OCI-LY7 (cell line): ENCODE measurements at regions not wholly inside any gene's neighbourhood (a gene's known extent, or its start where the extent isn't known, plus 50 kb on each side); places are given as distances from the start of the nearest gene placed in this dataset.

ENCODE experiments used
- EZH2phosphoT487 ChIP-seq: fragments of 200-600 bp; sonication (generic); IDR thresholded peaks from 2 replicates; pipeline ENCODE4 v1.6.1; 2018; ENCODE audit warnings: low read depth, borderline replicate concordance, mild to moderate bottlenecking, mixed run types, antibody characterized with exemption, low read length, moderate library complexity, mixed read lengths
- TF ChIP-seq, protein P1 (sequence below): fragments of 200-600 bp; sonication (generic); conservative IDR thresholded peaks from 2 replicates; pipeline ENCODE4 v1.5.1; 2014; ENCODE audit warnings: mild to moderate bottlenecking, antibody characterized with exemption, low read length, moderate library complexity, mixed read lengths

DNA sequence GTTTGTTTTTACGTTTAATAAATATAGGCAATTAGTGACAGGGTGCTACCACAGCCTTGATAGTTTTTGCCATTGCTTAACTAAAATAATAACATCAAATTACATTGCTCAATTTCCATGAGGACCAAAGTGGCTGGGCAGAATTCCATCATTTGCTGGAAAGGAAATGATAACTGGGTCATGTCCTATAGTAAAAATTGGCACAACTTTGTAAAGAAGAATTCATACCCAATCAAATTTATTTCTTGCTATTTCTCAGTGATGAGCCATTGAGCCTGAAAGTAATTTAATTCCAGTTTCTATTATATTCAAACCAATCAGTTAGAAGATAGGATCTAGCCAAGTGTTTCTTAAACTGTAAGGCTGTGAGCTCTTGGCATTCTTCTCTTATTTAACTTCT is 102.2 kb upstream of the CTTNBP2 start:
- TF ChIP-seq, protein P1, sequence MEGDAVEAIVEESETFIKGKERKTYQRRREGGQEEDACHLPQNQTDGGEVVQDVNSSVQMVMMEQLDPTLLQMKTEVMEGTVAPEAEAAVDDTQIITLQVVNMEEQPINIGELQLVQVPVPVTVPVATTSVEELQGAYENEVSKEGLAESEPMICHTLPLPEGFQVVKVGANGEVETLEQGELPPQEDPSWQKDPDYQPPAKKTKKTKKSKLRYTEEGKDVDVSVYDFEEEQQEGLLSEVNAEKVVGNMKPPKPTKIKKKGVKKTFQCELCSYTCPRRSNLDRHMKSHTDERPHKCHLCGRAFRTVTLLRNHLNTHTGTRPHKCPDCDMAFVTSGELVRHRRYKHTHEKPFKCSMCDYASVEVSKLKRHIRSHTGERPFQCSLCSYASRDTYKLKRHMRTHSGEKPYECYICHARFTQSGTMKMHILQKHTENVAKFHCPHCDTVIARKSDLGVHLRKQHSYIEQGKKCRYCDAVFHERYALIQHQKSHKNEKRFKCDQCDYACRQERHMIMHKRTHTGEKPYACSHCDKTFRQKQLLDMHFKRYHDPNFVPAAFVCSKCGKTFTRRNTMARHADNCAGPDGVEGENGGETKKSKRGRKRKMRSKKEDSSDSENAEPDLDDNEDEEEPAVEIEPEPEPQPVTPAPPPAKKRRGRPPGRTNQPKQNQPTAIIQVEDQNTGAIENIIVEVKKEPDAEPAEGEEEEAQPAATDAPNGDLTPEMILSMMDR: no peak
- no peak for TF ChIP-seq EZH2phosphoT487
